MM.1S (cell line): ENCODE measurements at regions not wholly inside any gene's neighbourhood (a gene's known extent, or its start where the extent isn't known, plus 50 kb on each side); places are given as distances from the start of the nearest gene placed in this dataset.
"Not testable (repeated sequence)": the region's sequence is repeated elsewhere in the genome, so short reads cannot be mapped to it uniquely, and the experiment has no call there.

Source experiments
- DNase-seq: peaks from one replicate; pipeline ENCODE4 v3.0.0-alpha.2; 2015
- H2AFZ ChIP-seq: fragments of 300-600 bp; sonication (generic); 2 replicates; pipeline ENCODE4 v1.6.0; 2016; ENCODE audit warnings: antibody characterized with exemption, low read length
- H3F3A ChIP-seq: fragments of 300-600 bp; sonication (generic); 2 replicates; pipeline ENCODE4 v1.6.1; 2016; ENCODE audit warnings: mild to moderate bottlenecking, antibody characterized with exemption, low read length, moderate library complexity, mixed read lengths; ENCODE audit not compliant: insufficient read depth
- H3K27ac ChIP-seq: fragments of 300-600 bp; sonication (generic); 2 replicates; pipeline ENCODE4 v1.5.1; 2016; ENCODE audit warnings: mild to moderate bottlenecking, low read length
- H3K27me3 ChIP-seq: fragments of 300-600 bp; sonication (generic); replicated peaks from 2 replicates; pipeline ENCODE4 v1.6.0; 2016; ENCODE audit warnings: low read length; ENCODE audit not compliant: insufficient read depth
- H3K36me3 ChIP-seq: fragments of 300-600 bp; sonication (generic); replicated peaks from 2 replicates; pipeline ENCODE4 v1.6.1; 2016; ENCODE audit warnings: mild to moderate bottlenecking, low read length, mixed read lengths; ENCODE audit not compliant: insufficient read depth
- H3K4me1 ChIP-seq: fragments of 300-600 bp; sonication (generic); 2 replicates; pipeline ENCODE4 v1.6.1; 2016; ENCODE audit warnings: low read length, mixed read lengths
- H3K4me2 ChIP-seq: fragments of 300-600 bp; sonication (generic); 2 replicates; pipeline ENCODE4 v1.6.0; 2016; ENCODE audit warnings: low read depth, low read length
- H3K4me3 ChIP-seq: fragments of 300-600 bp; sonication (generic); 2 replicates; pipeline ENCODE4 v1.5.1; 2016; ENCODE audit warnings: low read length, mixed read lengths
- H3K79me2 ChIP-seq: fragments of 300-600 bp; sonication (generic); 2 replicates; pipeline ENCODE4 v1.6.1; 2016; ENCODE audit warnings: mixed run types, low read length, mixed read lengths
- H3K9ac ChIP-seq: fragments of 300-600 bp; sonication (generic); 2 replicates; pipeline ENCODE4 v1.6.1; 2016; ENCODE audit warnings: low read length, mixed read lengths
- H3K9me2 ChIP-seq: fragments of 300-600 bp; sonication (generic); replicated peaks from 2 replicates; pipeline ENCODE4 v1.6.1; 2016; ENCODE audit warnings: mild to moderate bottlenecking, low read length, mixed read lengths; ENCODE audit not compliant: insufficient read depth
- H3K9me3 ChIP-seq: fragments of 300-600 bp; sonication (generic); replicated peaks from 2 replicates; pipeline ENCODE4 v1.6.1; 2016; ENCODE audit warnings: mild to moderate bottlenecking, low read length, mixed read lengths; ENCODE audit not compliant: insufficient read depth
- H4K20me1 ChIP-seq: fragments of 300-600 bp; sonication (generic); 2 replicates; pipeline ENCODE4 v1.6.1; 2016; ENCODE audit warnings: mild to moderate bottlenecking, low read length, moderate library complexity, mixed read lengths; ENCODE audit not compliant: insufficient read depth
- EZH2 ChIP-seq: fragments of 300-600 bp; sonication (generic); optimal IDR thresholded peaks from 2 replicates; pipeline ENCODE3; 2017; ENCODE audit warnings: low read depth, mild to moderate bottlenecking, antibody characterized with exemption, low read length, mixed read lengths
- EZH2phosphoT487 ChIP-seq: fragments of 300-600 bp; sonication (generic); IDR thresholded peaks from 2 replicates; pipeline ENCODE4 v1.6.1; 2018; ENCODE audit warnings: antibody characterized with exemption, low read length
- TF ChIP-seq, protein P1 (sequence below): fragments of 300-600 bp; sonication (generic); IDR thresholded peaks from 2 replicates; pipeline ENCODE4 v1.5.1; 2016; ENCODE audit warnings: antibody characterized with exemption, low read length, mixed read lengths

DNA sequence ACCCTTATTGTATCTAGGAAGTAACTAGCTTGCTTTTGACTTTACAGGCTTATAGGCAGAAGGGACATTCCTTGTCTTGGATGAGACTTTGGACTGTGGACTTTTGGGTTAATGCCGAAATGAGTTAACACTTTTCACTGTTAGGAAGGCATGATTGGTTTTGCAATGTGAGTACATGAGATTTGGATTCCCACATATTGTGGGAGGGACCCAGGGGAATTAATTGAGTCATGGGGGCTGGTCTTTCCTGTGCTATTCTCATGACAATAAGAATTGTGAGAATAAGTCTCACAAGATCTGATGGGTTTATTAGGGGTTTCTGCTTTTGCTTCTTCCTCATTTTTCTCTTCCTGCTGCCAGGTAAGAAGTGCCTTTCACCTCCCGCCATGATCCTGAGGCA is 417.5 kb downstream of the HINT1 start:
- no peak for TF ChIP-seq EZH2
- no peak for TF ChIP-seq EZH2phosphoT487
- Histone ChIP-seq H3K27ac (no peak overlapping the region), H3K9me2 (no peaks in the 10 kb centered on the region), H3K79me2 (no peaks in the 10 kb centered on the region), H3F3A (no peaks in the 10 kb centered on the region), H3K4me3 (no peak overlapping the region), H3K36me3 (no peaks in the 10 kb centered on the region), H3K9ac (no peak overlapping the region), H3K27me3 (no peaks in the 10 kb centered on the region), H3K4me2 (no peak overlapping the region), H4K20me1 (no peaks in the 10 kb centered on the region), H3K9me3 (no peaks in the 10 kb centered on the region), H3K4me1 (no peaks in the 10 kb centered on the region), H2AFZ (no peak overlapping the region)
- DNase-seq: no peak

GRCh38 chr5:130746641-130747040 is 418.4 kb downstream of the HINT1 start:
- H3K9ac ChIP-seq, H2AFZ ChIP-seq, H3F3A ChIP-seq, H3K4me2 ChIP-seq, H3K79me2 ChIP-seq, H3K9me3 ChIP-seq, H3K4me1 ChIP-seq, H3K9me2 ChIP-seq, H3K36me3 ChIP-seq, H3K27me3 ChIP-seq, DNase-seq, H3K4me3 ChIP-seq, H4K20me1 ChIP-seq, H3K27ac ChIP-seq: not testable (repeated sequence)

DNA sequence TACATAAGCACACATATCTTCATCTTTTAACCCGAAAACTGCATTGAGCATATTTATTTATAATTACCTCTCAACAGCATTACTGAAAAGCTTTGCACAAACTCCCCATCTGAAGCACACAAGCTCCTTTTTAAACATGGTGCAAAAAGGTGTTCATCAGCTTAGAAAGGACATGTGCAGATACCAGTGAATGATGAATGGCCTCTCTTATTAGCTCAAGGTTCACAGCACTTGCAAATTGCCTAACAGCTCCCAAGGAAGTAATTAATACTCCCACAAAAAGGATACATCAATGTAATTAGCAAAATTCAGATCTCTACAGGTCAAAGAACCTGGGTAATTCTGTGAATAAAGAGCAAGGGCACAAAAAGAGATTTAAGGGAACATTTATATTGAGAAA is 422.0 kb downstream of the HINT1 start:
- H3K27ac ChIP-seq: no peak overlapping the region
- no peak for DNase-seq
- no peaks in the 10 kb centered on the region for H4K20me1 ChIP-seq
- H3K4me3 ChIP-seq: no peak overlapping the region
- no peak overlapping the region for H2AFZ ChIP-seq
- no peaks in the 10 kb centered on the region for H3K9me2 ChIP-seq
- H3F3A ChIP-seq: no peaks in the 10 kb centered on the region
- H3K27me3 ChIP-seq: no peaks in the 10 kb centered on the region
- TF ChIP-seq EZH2phosphoT487 (no peak), EZH2 (no peak)
- TF ChIP-seq, protein P1, sequence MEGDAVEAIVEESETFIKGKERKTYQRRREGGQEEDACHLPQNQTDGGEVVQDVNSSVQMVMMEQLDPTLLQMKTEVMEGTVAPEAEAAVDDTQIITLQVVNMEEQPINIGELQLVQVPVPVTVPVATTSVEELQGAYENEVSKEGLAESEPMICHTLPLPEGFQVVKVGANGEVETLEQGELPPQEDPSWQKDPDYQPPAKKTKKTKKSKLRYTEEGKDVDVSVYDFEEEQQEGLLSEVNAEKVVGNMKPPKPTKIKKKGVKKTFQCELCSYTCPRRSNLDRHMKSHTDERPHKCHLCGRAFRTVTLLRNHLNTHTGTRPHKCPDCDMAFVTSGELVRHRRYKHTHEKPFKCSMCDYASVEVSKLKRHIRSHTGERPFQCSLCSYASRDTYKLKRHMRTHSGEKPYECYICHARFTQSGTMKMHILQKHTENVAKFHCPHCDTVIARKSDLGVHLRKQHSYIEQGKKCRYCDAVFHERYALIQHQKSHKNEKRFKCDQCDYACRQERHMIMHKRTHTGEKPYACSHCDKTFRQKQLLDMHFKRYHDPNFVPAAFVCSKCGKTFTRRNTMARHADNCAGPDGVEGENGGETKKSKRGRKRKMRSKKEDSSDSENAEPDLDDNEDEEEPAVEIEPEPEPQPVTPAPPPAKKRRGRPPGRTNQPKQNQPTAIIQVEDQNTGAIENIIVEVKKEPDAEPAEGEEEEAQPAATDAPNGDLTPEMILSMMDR: no peak
- no peak overlapping the region for H3K4me2 ChIP-seq
- H3K9ac ChIP-seq: no peak overlapping the region
- no peaks in the 10 kb centered on the region for H3K36me3 ChIP-seq
- no peaks in the 10 kb centered on the region for H3K79me2 ChIP-seq
- H3K9me3 ChIP-seq: no peaks in the 10 kb centered on the region
- no peaks in the 10 kb centered on the region for H3K4me1 ChIP-seq

- Histone ChIP-seq H3K4me1 (no peaks in the 10 kb centered on the region), H4K20me1 (no peaks in the 10 kb centered on the region), H3K4me2 (no peak overlapping the region), H3K9me3 (no peaks in the 10 kb centered on the region), H3K27ac (no peak overlapping the region), H3K36me3 (no peaks in the 10 kb centered on the region), H3K27me3 (no peaks in the 10 kb centered on the region), H3K4me3 (no peak overlapping the region), H3K79me2 (no peaks in the 10 kb centered on the region), H2AFZ (no peak overlapping the region), H3K9me2 (no peaks in the 10 kb centered on the region), H3F3A (no peaks in the 10 kb centered on the region), H3K9ac (no peak overlapping the region)
- no peak for DNase-seq
- TF ChIP-seq EZH2phosphoT487 (no peak), EZH2 (no peak)
These were observed 424.9 kb downstream of the HINT1 start for GRCh38 chr5:130740047-130740569.

DNA sequence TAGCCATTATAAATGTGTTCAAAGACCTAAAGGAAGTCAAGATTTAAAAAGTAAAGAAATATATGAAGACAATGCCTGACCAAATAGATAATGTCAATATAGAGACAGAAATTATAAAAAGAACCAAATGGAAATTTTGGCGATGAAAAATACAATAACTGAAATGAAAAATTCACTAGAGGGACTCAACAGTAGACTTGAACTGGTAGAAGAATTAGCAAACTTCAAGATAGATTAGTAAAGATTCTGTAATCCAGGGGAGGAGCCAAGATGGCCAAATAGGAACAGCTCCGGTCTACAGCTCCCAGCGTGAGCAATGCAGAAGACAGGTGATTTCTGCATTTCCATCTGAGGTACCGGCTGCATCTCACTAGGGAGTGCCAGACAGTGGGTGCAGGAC is 433.2 kb downstream of the HINT1 start:
- H3K4me1 ChIP-seq: no peaks in the 10 kb centered on the region
- no peak overlapping the region for H2AFZ ChIP-seq
- H4K20me1 ChIP-seq: no peaks in the 10 kb centered on the region
- no peak overlapping the region for H3K4me3 ChIP-seq
- H3K36me3 ChIP-seq: no peaks in the 10 kb centered on the region
- H3K27me3 ChIP-seq: no peaks in the 10 kb centered on the region
- H3K9me2 ChIP-seq: no peaks in the 10 kb centered on the region
- no peak overlapping the region for H3K27ac ChIP-seq
- H3K79me2 ChIP-seq: no peaks in the 10 kb centered on the region
- DNase-seq: no peak
- H3K4me2 ChIP-seq: no peak overlapping the region
- no peaks in the 10 kb centered on the region for H3K9me3 ChIP-seq
- no peaks in the 10 kb centered on the region for H3F3A ChIP-seq
- TF ChIP-seq, protein P1: no peak
- no peak for TF ChIP-seq EZH2phosphoT487
- no peak for TF ChIP-seq EZH2
- H3K9ac ChIP-seq: no peak overlapping the region
